GM18861 (cell line): ENCODE measurements at regions not wholly inside any gene's neighbourhood (a gene's known extent, or its start where the extent isn't known, plus 50 kb on each side); places are given as distances from the start of the nearest gene placed in this dataset.

ENCODE experiments used
- ATAC-seq: cut with Tn5 transposase; IDR thresholded peaks from one replicate; pipeline ENCODE4 v1.9.1; 2021; ENCODE audit not compliant: unreplicated experiment

DNA sequence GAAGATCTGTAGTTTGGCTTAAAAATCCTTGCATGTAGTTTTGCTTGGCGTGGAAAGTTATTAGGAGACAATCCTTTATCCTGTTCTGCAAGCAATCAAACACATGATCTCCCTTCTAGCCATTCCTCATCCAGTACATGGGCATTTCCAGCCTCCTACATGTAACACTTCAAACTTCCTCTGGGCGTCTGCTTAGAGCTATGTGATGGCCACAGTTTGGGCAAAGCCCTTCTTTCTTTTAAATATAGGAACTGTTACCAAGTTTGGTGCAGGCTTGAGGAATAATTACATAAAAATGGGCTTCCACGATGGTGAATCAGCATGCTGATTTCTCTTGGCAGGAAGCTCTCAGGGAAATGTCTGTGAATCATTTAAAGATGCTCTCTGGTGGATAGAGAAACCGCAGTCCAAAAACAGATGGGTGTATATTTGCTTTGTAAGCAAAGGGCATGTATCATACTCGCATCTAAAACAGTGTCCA, 176.9 kb upstream of the FMN2 start:
- ATAC-seq, result no peak

DNA sequence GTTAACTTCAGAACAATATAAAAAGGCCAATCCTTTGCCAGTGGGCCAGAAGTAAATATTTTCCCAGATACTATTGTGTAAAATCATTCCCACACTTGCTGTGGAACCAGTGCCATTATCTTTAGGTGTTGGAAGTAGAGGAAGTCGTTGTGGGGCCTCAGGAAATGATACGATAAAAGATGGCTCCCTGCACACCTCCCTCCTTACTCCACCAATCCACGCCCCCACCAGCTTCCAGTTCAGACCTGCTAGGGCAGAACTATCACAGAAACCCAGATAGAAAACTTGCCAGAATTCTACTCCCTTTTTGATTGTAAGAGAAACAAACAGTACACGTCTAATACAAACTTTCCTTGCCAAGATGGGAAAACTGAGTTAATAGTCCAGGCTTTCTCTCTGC, 173.0 kb upstream of the FMN2 start:
- ATAC-seq, result no peak

DNA sequence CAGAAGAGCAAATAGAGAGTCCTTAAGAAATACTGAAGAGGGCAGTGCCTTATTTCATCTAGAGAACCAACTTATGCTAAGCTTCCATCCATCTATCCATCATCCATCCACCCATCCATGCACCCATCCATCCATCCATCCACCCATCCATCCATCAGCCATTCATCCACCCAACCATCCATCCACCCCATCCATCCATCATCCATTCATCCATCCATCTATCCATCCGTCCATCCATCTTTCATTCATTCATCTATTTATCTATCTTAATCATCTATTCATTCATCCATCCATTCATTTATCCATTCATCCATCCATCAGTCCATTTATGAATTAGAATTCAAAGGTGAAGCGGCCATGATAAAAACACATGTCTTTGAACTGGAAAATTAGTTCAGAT, 171.5 kb upstream of the FMN2 start:
- ATAC-seq, result no peak

DNA sequence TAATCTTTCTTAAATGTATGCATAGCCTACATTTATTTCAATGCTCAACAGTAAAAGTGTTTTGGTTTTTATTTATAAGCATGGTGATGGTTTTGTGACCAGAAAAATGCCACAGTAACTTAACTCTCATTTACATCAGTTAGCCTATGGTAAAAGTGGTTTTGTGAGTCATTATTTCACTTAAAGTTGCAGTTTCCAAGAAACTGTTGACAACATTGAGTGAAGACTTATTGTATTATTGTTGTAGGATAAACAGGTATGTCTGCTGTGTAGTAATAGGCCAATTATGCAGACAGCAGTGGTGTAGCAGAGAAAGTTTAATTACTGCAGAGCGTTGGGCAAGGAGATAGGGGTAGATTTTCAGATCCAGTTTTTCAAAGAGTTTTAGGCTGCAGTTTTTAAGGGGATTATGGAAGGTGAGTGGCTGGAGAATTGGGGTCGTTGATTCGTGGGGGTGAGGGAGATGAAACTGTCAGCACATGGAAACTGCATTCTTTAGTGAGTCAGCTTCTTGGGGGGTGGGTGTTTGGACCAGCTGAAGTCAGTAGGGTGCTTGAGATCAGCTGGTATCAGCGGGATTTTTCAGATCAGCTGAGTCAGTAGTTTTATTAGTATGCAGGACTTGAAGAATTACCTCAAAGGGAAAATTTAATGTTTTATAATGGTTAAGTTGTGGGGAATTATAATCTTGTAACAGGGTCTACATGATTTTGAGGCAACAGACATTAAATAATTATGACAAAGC, 168.7 kb upstream of the FMN2 start:
- no peak for ATAC-seq

DNA sequence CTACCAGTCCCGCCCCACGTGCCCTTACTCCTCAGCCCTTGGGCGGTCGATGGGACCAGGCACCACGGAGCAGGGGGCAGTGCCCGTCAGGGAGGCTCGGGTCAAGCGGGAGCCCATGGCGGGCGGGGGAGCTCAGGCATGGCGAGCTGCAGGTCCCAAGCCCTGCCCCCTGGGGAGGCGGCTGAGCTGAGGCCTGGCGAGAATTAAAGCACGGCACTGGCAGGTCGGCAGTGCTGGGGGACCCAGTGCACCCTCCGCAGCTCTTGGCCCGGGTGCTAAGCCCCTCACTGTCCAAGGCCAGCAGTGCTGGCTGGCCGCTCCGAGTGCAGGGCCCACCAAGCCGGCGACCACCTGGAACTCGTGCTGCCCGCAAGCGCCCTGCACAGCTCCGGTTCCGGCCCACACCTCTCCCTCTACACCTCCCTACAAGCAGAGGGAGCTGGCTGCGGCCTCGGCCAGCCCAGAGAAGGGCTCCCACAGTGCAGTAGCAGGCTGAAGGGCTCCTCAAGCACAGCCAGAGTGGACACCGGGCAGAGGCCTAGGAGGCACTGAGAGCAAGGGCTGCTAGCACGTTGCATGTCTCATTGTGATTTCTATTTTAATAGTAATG, 166.8 kb upstream of the FMN2 start:
- ATAC-seq, result no peak

DNA sequence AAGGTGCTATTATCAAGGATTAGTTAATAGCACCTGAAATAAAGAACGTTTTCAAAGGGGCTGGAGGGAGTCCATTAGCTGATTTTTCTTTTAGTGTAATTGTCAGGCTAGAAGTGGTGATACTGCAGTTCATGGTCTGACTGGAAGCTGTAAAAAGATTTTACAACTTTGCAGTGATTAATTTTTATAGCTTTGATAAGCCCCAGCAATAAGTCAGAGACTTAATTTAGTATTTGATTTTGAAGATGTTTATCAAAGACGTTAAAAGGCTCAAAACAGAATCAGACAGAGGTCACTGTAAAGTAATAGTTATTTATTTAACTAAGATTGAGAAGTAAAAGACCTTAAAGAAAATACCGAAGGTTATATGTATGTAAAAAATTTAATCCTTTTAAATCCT, 165.5 kb upstream of the FMN2 start:
- ATAC-seq, result no peak

DNA sequence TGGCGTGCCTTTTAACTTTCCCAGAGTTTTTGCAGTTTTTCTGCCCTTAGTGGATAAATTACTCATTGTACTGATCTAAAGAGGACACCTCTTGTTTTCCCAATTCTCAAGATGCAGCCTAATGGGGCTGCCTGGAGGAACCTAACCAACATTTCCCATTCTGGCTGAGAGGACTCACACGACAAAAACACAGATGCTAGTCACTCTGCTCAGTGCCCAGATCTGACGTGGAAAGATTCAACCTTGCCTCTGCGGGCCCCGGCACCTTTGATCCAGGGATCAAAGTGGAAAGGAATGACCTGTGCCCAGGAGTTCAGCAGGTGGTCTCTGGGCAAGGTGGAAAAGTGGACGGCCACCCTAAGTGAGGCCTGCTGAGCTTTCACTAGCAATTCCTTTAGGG, 162.4 kb upstream of the FMN2 start:
- ATAC-seq, result no peak

DNA sequence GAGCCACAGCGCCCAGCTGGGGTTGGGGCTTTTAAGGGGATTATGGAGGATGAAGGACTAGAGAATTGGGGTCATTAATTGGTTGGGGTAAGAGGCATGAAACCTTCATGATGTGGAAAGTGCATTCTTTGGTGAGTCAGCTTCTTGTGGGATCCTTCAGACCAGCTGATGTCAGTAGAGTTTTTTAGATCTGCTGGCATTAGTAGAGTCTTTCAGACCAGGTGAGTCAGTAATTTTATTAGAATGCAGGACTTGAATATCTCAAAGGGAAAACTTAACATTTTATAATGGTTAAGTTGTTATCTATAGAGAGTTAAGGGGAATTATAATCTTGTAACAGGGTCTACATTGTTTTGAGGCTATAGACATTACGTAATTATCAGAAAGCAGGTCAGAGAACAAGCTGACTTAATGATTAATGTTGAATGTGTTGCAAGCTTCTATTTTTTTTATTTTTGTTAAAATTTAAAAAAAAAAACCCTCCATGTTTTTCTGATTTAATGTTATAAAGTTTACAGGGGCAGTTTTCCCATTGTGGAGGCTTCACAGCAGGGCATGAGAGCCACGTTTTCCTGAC, 160.9 kb upstream of the FMN2 start:
- no peak for ATAC-seq

DNA sequence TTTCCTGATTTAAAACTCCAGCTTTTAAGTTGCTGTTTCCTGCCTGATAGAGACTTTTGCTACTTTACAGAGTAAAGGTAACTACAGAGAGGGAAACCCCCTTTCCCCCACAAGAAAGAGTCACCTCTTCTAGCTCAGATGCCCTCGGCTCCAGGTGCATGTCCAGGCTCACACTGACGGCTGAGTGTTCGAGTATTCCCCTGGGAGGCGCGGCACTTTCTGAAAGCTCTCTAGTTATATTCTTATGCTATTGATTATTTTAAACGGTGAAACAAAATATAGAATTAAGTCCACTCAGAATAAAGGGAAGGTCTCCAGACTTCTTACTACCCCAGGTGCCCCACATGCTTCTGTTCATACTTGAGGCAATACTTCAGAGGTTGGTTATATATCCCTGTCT, 160.3 kb upstream of the FMN2 start:
- ATAC-seq, result no peak

DNA sequence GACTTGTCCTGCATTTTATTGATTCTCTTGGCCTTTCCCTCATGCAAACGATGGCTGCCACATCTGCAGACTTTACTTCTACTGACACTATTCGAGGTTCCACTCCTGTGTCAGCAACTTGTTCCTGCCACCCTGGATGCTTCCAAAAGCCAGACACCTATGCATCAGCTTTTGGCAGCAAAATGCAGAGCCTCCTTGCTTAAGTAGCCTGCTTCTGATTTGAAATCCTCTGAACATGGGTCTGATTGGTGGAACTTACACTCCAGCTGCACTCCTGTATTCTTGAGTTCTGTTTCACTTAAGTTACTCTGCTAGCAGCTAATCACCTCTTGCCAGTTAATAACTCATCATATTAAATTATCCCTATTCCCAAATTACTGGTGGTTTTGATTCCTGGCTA, 152.1 kb upstream of the FMN2 start:
- no peak for ATAC-seq

DNA sequence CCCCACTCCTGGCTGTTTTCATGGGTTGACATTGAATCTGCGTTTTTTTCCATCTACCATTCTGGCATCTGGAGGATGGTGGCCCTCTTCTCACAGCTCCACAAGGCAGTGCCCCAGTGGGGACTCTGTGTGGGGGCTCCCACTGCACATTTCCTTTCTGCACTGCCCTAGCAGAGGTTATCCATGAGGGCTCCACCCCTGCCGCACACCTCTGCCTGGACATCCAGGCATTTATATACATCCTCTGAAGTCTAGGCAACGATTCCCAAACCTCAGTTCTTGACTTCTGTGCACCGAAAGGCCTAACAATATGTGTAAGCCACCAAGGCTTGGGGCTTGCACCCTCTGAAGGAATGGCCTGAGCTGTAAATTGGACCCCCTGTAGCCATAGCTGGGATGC, 147.9 kb upstream of the FMN2 start:
- no peak for ATAC-seq

DNA sequence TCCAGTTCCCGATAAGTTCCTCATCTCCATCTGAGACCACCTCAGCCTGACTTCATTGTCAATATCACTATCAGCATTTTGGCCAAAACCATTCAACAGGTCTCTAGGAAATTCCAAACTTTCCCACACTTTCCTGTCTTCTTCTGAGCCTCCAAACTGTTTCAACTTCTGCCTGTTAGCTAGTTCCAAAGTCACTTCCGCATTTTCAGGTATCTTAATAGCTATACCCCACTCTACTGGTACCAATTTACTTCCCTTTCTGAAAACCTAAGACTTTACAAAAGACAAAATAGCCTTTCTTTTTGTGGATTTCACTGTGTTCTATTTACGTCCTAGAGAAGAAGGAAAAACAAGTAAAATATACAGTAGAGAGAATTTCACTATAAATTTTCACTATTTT, 147.0 kb upstream of the FMN2 start:
- no peak for ATAC-seq

DNA sequence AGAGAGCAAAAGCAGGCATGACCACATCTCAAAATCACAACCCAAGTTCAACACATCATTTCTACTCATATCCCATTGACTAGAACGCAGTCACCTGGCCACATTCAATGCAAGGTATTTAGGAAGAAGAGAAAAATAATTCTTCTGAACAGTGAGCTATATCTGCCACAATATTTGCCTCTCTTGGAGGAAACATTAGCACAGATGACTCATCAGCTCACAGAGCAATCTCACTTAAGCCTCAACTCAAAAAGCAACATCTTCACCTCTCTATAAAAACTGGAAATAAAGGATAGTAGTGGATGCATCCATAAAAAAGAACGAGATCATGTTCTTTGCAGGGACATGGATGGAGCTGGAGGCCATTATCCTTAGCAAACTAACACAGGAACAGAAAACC, 143.9 kb upstream of the FMN2 start:
- no peak for ATAC-seq

DNA sequence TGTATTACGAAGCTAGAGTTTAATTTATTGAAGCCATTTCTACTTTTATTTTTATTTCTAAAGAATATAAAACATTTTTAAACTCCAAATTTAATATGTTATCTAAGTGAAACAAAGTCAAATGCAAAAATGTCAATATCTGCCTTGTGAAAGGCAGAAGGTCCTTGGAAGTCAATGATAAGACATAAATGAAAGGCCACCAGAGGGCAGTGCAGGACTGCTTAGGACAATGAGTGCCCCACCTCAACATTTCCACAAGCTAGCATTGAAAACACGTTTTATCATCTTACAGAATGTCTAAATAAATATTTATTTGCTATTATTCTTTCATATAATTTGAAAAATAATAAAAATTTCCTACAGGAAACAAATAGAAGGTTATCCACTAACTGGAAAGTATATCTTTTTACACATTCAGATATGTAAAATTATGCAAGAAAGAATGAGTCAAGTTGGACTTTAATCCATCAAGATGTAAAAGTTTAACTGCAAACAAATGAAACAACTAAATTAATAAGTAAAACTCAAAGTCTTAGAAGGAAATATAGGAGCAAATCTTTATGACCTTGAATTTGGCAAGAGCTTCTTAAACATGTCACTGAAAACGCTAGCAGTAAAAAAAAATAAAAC, 140.1 kb upstream of the FMN2 start:
- no peak for ATAC-seq

DNA sequence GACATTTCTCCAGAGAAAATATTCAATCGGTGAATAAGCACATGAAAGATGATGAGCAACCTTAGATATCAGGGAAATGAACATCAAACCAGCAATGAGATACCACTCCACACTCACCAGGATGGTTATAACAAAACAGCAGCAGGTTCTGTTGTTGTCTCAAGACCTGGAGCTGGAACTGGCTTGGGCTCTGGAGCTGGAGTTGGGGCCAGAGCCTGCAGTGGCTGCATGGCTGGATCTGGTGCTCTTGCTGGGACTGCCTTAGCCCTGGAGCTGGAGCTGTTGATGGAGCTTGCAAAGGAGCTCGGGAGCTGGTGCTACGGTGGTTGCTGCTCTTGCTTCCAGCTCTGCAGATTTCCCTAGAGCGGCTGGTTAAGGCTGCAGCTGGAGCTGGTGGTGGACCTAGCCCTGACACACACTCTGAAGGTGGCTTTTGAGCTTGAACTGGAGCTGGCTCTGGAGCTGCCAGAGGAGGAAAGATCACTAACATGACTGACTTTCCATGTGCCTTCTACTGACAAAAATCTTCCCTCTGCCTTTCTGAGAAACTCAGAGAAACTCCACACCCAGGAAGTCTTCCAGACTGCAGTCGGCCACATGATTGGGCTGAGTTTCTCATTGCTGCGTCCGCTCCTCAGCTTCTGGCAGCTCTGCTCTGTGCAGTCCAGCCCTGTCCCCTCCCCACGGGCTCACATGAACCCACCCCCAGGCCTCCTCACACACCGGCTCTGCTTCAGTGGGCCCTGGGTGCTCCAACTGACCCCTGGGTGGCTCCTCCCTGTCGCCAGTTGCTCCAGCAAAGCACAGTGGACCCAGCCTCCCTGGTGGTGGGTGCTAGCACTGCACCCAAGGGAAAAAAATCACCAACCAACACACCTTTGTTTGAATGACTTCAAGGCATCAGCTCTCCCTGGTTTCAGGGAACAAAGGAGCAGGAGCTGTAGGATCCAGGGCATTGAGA, 139.1 kb upstream of the FMN2 start:
- no peak for ATAC-seq

DNA sequence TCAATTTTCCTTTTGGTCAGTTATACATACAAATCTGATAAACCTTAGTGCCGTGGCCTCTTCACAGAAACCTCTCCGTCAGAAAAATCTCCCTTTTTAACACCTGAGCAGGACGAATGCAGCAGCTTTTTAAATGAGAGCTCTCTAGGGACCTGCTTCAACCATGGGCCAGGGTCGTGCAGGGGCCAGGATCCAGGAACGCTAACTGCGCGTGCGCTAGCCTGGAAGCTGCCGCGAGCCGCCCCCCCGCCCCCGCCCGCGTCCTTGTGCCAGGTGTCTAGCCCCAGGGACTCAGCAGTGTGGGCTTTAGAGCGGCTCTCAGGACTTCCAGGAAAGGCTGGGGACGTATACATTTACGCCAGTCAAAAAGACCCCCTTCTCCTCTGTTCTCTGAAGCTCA, 136.8 kb upstream of the FMN2 start:
- ATAC-seq, result no peak

DNA sequence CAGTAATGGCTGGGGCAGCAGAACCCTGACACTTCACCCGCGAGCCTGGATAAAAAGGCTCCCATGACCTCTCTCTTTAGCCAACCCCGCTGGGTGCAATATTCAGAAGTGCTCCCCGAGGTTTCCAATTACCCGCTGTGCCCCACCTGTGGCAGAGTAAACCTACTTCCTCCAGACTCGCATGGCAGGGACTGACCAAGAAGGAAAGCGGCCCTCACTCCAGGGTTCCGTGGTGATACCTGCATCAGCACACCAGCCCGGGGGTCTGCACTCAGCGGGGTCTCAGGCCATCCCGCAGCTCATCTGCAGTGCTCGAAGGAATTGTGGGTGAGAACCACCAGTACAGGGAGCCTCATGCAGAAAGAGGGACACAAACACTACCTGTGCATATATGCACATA, 136.3 kb upstream of the FMN2 start:
- ATAC-seq, result no peak

DNA sequence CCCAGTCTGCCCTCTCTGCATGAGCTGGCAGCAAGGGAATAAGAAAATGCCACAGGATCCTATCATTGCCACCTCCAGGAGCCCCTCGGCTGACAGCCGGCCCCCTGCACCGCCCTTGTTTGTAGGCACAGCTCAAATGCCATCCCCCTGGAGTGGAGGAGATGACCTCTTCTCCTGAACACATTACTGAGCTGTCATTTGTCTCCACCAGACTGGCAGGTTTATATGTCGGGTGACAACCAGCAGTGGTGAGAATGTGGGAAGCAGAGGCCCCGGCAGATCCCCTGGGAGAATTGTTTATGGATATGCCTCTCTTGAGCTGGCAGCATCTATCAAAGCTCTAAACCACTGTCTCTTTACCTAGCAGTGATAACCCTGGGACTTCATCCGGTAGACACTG, 135.4 kb upstream of the FMN2 start:
- no peak for ATAC-seq

DNA sequence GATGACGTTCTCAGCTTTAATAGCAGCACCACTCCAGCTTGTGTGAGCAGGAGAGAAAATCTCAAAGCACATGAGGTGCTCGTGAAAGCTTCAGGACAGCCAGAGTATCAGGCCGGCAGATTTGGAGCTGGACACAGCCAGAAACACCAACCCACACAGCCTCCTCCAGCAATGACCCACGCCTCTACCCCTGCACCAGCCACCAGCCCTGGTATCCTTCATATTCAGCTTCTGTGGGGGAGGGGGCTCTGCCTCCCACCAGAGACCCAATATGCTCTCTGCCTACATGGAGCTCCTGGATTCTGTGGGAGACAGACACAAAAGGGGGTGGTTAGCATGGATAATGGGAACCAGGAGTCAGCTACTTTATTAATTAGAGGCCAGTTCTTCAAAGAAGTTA, 133.6 kb upstream of the FMN2 start:
- ATAC-seq, result no peak

DNA sequence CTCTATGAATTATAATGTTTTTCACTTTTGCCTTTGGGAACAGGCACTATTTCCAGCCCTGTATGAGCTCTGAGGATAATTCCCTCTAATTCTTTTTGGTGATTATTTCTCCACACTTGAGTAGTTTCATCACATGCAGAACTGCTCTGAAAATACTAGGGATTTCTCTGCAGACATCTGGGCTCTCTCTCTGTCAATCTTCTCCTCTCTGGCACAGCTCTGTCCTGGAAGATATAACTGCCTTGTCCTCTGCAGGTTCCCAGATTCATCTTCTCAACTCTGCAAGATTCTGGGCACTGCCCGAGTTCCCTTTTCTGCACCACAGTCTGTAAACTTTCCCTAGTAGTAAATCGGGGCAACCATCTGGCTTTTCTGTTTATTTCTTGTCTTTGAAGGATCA, 131.3 kb upstream of the FMN2 start:
- ATAC-seq, result no peak

DNA sequence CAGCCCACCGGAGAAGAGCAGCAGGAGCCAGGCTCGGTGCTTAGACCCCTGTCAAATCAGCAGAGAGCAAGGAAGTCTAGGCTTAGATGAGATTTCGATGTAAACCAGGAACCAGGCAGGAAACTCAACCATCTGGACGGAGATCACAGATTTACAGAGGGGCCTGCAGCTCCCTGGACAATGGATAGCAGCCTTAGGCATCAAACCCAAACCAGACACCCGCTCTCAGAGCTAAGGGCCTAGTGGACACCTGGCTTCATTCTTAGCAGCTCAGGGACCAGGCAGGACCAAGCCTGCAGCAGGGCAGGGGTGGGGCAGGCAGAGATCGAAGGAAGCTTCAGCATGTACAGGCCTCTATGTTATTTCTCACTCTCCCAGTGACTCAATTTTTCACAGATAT, 127.8 kb upstream of the FMN2 start:
- ATAC-seq, result no peak
